ENCODE measurements at regions not wholly inside any gene's neighbourhood (a gene's known extent, or its start where the extent isn't known, plus 50 kb on each side); places are given as distances from the start of the nearest gene placed in this dataset. TPM values are rescaled to one million over a fixed set of nuclear protein-coding genes. Genes with fewer than 3 reads are reported as not detected.
"Not testable (repeated sequence)": the region's sequence is repeated elsewhere in the genome, so short reads cannot be mapped to it uniquely, and the experiment has no call there.

DNA sequence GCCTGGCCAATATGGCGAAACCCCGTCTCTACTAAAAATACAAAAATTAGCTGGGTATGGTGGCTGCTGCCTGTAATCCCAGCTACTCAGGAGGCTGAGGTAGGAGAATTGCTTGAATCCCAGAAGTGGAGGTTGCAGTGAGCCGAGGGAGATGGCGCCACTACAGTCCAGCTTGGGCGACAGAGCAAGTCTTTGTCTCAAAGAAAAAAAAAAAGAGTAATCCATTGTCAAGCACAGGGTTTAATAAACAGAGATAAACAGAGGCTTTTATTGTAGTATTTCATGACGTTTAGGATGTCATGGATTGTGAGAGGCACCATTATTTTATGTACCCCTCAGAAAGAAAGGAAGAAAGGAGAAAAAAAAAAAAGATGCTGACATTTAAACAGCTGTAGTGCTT, 75.2 kb upstream of the RNU2-1 start:
- TF ChIP-seq, protein P1, sequence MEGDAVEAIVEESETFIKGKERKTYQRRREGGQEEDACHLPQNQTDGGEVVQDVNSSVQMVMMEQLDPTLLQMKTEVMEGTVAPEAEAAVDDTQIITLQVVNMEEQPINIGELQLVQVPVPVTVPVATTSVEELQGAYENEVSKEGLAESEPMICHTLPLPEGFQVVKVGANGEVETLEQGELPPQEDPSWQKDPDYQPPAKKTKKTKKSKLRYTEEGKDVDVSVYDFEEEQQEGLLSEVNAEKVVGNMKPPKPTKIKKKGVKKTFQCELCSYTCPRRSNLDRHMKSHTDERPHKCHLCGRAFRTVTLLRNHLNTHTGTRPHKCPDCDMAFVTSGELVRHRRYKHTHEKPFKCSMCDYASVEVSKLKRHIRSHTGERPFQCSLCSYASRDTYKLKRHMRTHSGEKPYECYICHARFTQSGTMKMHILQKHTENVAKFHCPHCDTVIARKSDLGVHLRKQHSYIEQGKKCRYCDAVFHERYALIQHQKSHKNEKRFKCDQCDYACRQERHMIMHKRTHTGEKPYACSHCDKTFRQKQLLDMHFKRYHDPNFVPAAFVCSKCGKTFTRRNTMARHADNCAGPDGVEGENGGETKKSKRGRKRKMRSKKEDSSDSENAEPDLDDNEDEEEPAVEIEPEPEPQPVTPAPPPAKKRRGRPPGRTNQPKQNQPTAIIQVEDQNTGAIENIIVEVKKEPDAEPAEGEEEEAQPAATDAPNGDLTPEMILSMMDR (IDR thresholded peaks at IDR 0.05; ENCODE audit: insufficient read depth, low read depth, low read length) = no peak
- no peak overlapping the region for H3K4me3 ChIP-seq (ENCODE audit: low read depth, low read length)
- H3K36me3 ChIP-seq (ENCODE audit: control insufficient read depth, insufficient read depth, low read length) = no peaks in the 10 kb centered on the region
- ChIA-PET CTCF (interaction anchor here (0.6 to 2.1 kb wide), 6 partner anchors 9 to 285 kb away, joined by 3 to 20 read pairs (median 4); partner anchors contain the start of gene DHX8), POLR2A (no interaction called here)
- no peaks in the 10 kb centered on the region for H3K27me3 ChIP-seq (ENCODE audit: control insufficient read depth, insufficient read depth, low read length)
- DNase-seq (ENCODE audit: low read depth) = no peak

DNA sequence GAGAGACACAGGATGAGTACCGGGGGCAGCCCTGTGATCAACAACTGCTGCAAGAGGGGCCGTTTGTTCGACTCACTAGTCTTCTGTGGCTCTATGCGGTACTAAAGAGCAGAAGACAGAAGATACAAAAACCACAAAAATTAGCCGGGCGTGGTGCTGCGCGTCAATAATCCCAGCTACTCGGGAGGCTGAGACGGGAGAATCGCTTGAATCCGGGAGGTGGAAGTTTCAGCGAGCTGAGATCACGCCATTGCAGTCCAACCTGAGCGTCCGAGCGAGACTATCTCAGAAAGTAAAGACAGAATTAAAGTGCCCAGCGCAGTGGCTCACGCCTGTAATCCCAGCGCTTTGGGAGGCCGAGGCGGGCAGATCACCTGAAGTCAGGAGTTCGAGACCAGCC, 71.0 kb upstream of the RNU2-1 start:
- DNase-seq (ENCODE audit: low read depth); CTCF ChIA-PET; H3K36me3 ChIP-seq (ENCODE audit: control insufficient read depth, insufficient read depth, low read length); H3K4me3 ChIP-seq (ENCODE audit: low read depth, low read length); POLR2A ChIA-PET; H3K27me3 ChIP-seq (ENCODE audit: control insufficient read depth, insufficient read depth, low read length): not testable (repeated sequence)

DNA sequence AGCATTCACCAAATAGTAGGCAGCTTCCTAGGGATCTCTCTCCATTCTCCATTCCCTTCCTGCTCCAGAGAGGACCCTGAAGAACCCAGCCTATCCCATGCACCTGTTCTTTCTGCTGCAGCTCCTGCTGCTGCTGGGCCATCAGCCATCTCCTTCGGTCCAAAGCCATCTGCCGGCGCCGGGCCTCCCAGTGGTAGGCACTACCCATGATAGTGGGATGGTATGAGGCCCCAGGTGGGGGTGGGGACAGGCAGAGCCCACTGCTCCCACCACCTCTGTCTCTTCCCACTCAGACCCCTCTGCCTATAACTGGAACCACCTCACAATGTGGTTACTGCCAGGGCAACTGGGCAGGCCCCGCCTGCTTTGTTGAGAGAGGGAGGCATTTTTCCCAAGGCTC, 69.3 kb upstream of the RNU2-1 start:
- H3K27me3 ChIP-seq (ENCODE audit: control insufficient read depth, insufficient read depth, low read length); POLR2A ChIA-PET; CTCF ChIA-PET; H3K36me3 ChIP-seq (ENCODE audit: control insufficient read depth, insufficient read depth, low read length); DNase-seq (ENCODE audit: low read depth); H3K4me3 ChIP-seq (ENCODE audit: low read depth, low read length): not testable (repeated sequence)

DNA sequence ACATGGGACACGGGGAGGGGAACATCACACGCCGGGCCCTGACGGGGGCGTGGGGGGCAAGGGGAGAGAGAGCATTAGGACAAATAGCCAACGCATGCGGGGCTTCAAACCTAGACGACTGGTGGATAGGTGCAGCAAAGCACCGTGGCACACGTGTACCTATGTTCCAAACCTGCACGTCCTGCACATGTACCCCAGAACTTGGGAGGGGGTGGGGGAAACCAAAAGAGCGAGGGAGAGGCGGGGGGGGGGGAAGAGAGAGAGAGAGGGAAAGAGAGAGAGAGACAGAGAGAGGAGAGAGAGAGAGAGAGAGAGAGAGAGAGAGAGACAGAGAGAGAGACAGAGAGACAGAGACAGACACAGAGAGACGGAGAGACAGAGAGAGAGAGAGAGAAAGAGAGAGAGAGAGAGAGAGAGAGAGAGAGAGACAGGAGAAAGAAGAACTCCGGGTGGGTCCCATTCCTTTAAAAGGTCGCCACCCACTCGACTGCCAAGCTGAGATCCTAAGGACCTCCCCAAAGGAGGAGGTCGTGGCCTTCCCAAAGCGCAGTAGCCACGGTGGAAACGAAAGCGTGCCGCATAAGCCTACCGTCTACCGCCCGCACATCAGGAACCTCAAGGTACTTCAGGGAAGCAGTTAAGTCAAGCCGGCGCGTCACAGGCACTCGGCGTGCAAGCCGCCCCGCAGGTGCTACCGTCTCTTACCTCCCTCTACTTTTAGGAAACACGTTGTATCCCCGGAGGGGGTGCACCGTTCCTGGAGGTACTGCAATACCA, 65.7 kb upstream of the RNU2-1 start:
- POLR2A ChIA-PET; H3K4me3 ChIP-seq (ENCODE audit: low read depth, low read length); CTCF ChIA-PET; DNase-seq (ENCODE audit: low read depth); H3K27me3 ChIP-seq (ENCODE audit: control insufficient read depth, insufficient read depth, low read length); H3K36me3 ChIP-seq (ENCODE audit: control insufficient read depth, insufficient read depth, low read length): not testable (repeated sequence)

DNA sequence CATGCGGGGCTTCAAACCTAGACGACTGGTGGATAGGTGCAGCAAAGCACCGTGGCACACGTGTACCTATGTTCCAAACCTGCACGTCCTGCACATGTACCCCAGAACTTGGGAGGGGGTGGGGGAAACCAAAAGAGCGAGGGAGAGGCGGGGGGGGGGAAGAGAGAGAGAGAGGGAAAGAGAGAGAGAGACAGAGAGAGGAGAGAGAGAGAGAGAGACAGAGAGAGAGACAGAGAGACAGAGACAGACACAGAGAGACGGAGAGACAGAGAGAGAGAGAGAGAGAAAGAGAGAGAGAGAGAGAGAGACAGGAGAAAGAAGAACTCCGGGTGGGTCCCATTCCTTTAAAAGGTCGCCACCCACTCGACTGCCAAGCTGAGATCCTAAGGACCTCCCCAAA, 55.9 kb upstream of the RNU2-1 start:
- H3K36me3 ChIP-seq (ENCODE audit: control insufficient read depth, insufficient read depth, low read length); DNase-seq (ENCODE audit: low read depth); POLR2A ChIA-PET; H3K4me3 ChIP-seq (ENCODE audit: low read depth, low read length); CTCF ChIA-PET; H3K27me3 ChIP-seq (ENCODE audit: control insufficient read depth, insufficient read depth, low read length): not testable (repeated sequence)

DNA sequence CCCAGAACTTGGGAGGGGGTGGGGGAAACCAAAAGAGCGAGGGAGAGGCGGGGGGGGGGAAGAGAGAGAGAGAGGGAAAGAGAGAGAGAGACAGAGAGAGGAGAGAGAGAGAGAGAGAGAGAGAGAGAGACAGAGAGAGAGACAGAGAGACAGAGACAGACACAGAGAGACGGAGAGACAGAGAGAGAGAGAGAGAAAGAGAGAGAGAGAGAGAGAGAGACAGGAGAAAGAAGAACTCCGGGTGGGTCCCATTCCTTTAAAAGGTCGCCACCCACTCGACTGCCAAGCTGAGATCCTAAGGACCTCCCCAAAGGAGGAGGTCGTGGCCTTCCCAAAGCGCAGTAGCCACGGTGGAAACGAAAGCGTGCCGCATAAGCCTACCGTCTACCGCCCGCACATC, 49.8 kb upstream of the RNU2-1 start:
- POLR2A ChIA-PET; DNase-seq (ENCODE audit: low read depth); CTCF ChIA-PET; H3K27me3 ChIP-seq (ENCODE audit: control insufficient read depth, insufficient read depth, low read length); H3K36me3 ChIP-seq (ENCODE audit: control insufficient read depth, insufficient read depth, low read length); H3K4me3 ChIP-seq (ENCODE audit: low read depth, low read length): not testable (repeated sequence)

Small RNAs in the stretch of these regions (small RNA-seq; reads per million reads assigned to genes)
- not detected for gene RF00004 (ENCODE audit: insufficient read length, low read depth, low replicate concordance)
